Upper lobe of left lung (tissue), 4 donors: ENCODE measurements at regions not wholly inside any gene's neighbourhood (a gene's known extent, or its start where the extent isn't known, plus 50 kb on each side); places are given as distances from the start of the nearest gene placed in this dataset.
"Not testable (repeated sequence)": the region's sequence is repeated elsewhere in the genome, so short reads cannot be mapped to it uniquely, and the experiment has no call there.

Experiments used
- POLR2AphosphoS5 ChIP-seq, 2 donors: sonication (generic); formaldehyde crosslinking; IDR thresholded peaks; one replicate each; pipeline ENCODE4 v1.5.1; 2017; ENCODE audit warnings: antibody characterized with exemption in 2 of 2
- TF ChIP-seq, protein P1 (sequence below), 6 experiments: fragments of 450-650 bp in 4 of 6; fragments of 200-600 bp in 2 of 6; sonication (generic) in 2 of 6; IDR thresholded peaks; one replicate each; pipeline ENCODE4 v1.5.1; 2016 to 2019; ENCODE audit warnings: antibody characterized with exemption in 6 of 6

DNA sequence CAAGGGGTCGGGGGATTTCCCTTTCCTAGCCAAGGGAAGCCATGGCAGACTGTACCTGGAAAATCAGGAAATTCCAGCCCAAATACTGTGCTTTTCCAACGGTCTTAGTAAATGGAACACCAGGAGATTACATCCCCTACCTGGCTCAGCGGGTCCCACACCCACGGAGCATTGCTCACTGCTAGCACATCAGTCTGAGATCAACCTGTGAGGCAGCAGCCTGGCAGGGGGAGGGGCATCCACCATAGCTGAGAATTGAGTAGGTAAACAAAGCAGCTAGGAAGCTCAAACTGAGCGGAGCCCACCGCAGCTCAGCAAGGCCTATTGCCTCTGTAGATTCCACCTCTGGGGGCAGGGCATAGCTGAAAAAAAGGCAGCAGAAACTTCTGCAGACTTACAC is 192.0 kb downstream of the ETAA1 start:
- TF ChIP-seq, protein P1, sequence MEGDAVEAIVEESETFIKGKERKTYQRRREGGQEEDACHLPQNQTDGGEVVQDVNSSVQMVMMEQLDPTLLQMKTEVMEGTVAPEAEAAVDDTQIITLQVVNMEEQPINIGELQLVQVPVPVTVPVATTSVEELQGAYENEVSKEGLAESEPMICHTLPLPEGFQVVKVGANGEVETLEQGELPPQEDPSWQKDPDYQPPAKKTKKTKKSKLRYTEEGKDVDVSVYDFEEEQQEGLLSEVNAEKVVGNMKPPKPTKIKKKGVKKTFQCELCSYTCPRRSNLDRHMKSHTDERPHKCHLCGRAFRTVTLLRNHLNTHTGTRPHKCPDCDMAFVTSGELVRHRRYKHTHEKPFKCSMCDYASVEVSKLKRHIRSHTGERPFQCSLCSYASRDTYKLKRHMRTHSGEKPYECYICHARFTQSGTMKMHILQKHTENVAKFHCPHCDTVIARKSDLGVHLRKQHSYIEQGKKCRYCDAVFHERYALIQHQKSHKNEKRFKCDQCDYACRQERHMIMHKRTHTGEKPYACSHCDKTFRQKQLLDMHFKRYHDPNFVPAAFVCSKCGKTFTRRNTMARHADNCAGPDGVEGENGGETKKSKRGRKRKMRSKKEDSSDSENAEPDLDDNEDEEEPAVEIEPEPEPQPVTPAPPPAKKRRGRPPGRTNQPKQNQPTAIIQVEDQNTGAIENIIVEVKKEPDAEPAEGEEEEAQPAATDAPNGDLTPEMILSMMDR (IDR thresholded peaks at IDR 0.05): not testable (repeated sequence)
- not testable (repeated sequence) for TF ChIP-seq POLR2AphosphoS5 (IDR thresholded peaks at IDR 0.05)
